ENCODE measurements at regions not wholly inside any gene's neighbourhood (a gene's known extent, or its start where the extent isn't known, plus 50 kb on each side); places are given as distances from the start of the nearest gene placed in this dataset.

DNA sequence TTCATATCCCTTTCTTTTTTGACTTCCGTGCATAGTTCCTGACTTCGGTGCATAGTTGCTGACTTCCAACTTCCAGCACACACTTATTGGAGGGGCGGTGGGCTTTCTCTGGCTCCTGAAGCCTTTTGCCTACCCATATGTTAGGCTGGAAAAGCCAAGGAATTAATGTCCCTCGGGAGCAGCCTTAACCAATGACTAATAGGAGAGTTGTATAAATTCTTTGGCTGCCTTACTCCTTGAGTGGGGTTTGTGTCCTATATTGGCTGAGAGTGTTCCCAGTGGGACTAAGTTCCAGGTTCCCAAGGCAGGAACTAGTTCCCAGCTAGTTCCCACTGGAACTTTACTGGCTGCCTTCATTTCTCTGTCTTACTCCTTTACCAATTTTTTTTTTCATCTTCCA is 105.7 kb downstream of the ZNF326 start:
- DNase-seq = no peak
- H3K9me3 ChIP-seq = peaks cover 0 to 4% (median 3%) of the 10 kb centered on the region in 3 donors
- intact Hi-C loops (cut with DNase I; ENCODE audit: low total_unique reads) = no loop called here
- H3K36me3 ChIP-seq = no peaks in the 10 kb centered on the region
- H3K4me3 ChIP-seq = no peak overlapping the region
- TF ChIP-seq, protein P1, sequence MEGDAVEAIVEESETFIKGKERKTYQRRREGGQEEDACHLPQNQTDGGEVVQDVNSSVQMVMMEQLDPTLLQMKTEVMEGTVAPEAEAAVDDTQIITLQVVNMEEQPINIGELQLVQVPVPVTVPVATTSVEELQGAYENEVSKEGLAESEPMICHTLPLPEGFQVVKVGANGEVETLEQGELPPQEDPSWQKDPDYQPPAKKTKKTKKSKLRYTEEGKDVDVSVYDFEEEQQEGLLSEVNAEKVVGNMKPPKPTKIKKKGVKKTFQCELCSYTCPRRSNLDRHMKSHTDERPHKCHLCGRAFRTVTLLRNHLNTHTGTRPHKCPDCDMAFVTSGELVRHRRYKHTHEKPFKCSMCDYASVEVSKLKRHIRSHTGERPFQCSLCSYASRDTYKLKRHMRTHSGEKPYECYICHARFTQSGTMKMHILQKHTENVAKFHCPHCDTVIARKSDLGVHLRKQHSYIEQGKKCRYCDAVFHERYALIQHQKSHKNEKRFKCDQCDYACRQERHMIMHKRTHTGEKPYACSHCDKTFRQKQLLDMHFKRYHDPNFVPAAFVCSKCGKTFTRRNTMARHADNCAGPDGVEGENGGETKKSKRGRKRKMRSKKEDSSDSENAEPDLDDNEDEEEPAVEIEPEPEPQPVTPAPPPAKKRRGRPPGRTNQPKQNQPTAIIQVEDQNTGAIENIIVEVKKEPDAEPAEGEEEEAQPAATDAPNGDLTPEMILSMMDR (IDR thresholded peaks at IDR 0.05) = no peak
- H3K27ac ChIP-seq = no peak overlapping the region
- no peaks in the 10 kb centered on the region for H3K4me1 ChIP-seq
- no peaks in the 10 kb centered on the region for H3K27me3 ChIP-seq

GRCh38 chr1:90092441-90092840 is 97.5 kb downstream of the ZNF326 start:
- H3K4me3 ChIP-seq = no peak overlapping the region
- H3K27ac ChIP-seq = no peak overlapping the region
- no peaks in the 10 kb centered on the region for H3K36me3 ChIP-seq
- no peaks in the 10 kb centered on the region for H3K27me3 ChIP-seq
- TF ChIP-seq, protein P1 (IDR thresholded peaks at IDR 0.05) = no peak
- intact Hi-C loops (cut with DNase I; ENCODE audit: low total_unique reads) = no loop called here
- H3K4me1 ChIP-seq = no peaks in the 10 kb centered on the region
- peaks cover 0 to 11% (median 3%) of the 10 kb centered on the region in 3 donors for H3K9me3 ChIP-seq
- DNase-seq = no peak

Measured in tibial artery (tissue), 4 donors.